Endothelial cell of umbilical vein (primary cell): ENCODE measurements at regions not wholly inside any gene's neighbourhood (a gene's known extent, or its start where the extent isn't known, plus 50 kb on each side); places are given as distances from the start of the nearest gene placed in this dataset.

Experiments used
- FOS ChIP-seq: IDR thresholded peaks from 2 replicates; pipeline ENCODE4 v1.6.1; 2011; ENCODE audit warnings: mild to moderate bottlenecking, low read length, moderate library complexity, borderline replicate concordance; ENCODE audit not compliant: insufficient read depth
- JUN ChIP-seq: IDR thresholded peaks from 2 replicates; pipeline ENCODE4 v1.6.1; 2011; ENCODE audit warnings: borderline replicate concordance, low read depth; ENCODE audit not compliant: insufficient read length, insufficient read depth
- POLR2A ChIP-seq: IDR thresholded peaks from 2 replicates; pipeline ENCODE4 v1.6.1; 2012; ENCODE audit warnings: low read depth, mild to moderate bottlenecking, control low read depth, low read length
- TF ChIP-seq, protein P1 (sequence below), 2 donors: IDR thresholded peaks; 1 replicate in 1 of 2; 2 replicates in 1 of 2; pipeline ENCODE4 v1.5.1; 2011; ENCODE audit warnings: low read length in 2 of 2, mild to moderate bottlenecking in 2 of 2, moderate library complexity in 2 of 2, control low read depth in 1 of 2, inconsistent platforms in 1 of 2, low read depth in 1 of 2; ENCODE audit not compliant: insufficient read depth in 1 of 2; ENCODE audit errors: extremely low read depth in 1 of 2

DNA sequence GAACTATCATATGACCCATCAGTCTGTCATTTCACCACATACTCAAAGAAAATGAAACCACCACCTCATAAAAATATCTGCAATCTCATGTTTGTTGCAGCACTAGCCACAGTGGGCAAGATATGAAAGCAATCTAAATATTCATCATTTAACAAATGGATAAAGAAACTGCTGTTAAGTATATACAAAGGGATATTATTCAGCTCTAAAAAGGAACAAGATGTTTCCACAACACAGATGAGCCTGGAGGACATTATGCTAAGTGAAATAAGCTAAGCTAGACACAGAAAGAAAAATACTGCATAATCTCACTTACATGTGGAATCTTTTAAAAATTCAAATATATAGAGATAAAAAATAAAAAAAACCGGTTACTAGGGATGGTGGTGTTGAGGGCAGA, 108.2 kb upstream of the BRWD3 start:
- TF ChIP-seq JUN (no peak), FOS (no peak), POLR2A (no peak)
- TF ChIP-seq, protein P1, sequence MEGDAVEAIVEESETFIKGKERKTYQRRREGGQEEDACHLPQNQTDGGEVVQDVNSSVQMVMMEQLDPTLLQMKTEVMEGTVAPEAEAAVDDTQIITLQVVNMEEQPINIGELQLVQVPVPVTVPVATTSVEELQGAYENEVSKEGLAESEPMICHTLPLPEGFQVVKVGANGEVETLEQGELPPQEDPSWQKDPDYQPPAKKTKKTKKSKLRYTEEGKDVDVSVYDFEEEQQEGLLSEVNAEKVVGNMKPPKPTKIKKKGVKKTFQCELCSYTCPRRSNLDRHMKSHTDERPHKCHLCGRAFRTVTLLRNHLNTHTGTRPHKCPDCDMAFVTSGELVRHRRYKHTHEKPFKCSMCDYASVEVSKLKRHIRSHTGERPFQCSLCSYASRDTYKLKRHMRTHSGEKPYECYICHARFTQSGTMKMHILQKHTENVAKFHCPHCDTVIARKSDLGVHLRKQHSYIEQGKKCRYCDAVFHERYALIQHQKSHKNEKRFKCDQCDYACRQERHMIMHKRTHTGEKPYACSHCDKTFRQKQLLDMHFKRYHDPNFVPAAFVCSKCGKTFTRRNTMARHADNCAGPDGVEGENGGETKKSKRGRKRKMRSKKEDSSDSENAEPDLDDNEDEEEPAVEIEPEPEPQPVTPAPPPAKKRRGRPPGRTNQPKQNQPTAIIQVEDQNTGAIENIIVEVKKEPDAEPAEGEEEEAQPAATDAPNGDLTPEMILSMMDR (IDR thresholded peaks at IDR 0.05; ENCODE audit: extremely low read depth in 1 of 2, insufficient read depth in 1 of 2, low read depth in 1 of 2, low read length in 2 of 2) = no peak
